HG03432 (cell line): ENCODE measurements at regions not wholly inside any gene's neighbourhood (a gene's known extent, or its start where the extent isn't known, plus 50 kb on each side); places are given as distances from the start of the nearest gene placed in this dataset.

Experiments
- ATAC-seq: cut with Tn5 transposase; IDR thresholded peaks from one replicate; pipeline ENCODE4 v1.9.1; 2021; ENCODE audit warnings: mild to moderate bottlenecking, moderate library complexity; ENCODE audit not compliant: unreplicated experiment

- ATAC-seq, result no peak
These were observed 1241.5 kb downstream of the BRD1 start for GRCh38 chr22:48585916-48586798.

- ATAC-seq, result no peak
These were observed 1243.5 kb downstream of the BRD1 start for GRCh38 chr22:48584170-48584569.

GRCh38 chr22:48581796-48582469, 1245.7 kb downstream of the BRD1 start:
- ATAC-seq, result no peak

DNA sequence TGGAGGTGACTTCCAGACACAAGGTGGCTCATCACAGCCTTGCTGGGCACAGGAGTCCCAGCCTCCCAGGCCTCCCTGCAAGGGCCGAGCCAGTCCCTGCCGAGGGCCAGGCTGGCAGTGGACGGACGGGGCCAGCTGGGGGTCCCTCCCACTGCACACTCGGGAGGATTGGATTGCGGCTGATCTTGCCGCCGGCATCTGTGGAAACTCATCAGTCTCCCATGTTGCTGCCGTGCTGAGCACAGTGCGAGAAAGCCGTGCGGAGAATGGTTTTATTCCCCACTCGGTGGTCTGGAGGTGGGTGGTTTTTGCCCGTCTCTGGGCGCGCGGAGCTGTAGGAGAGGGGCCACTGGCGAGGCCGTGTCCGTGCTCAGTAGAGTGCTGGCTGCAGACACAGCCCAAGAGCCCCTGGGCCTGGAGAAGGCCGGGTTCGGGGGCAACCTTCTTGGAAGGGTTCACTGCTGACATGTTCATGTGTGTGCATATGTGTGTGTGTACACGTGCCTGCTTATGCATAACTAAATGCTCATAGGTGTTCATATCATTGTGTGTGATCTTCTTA, 1246.4 kb downstream of the BRD1 start:
- ATAC-seq, result no peak

DNA sequence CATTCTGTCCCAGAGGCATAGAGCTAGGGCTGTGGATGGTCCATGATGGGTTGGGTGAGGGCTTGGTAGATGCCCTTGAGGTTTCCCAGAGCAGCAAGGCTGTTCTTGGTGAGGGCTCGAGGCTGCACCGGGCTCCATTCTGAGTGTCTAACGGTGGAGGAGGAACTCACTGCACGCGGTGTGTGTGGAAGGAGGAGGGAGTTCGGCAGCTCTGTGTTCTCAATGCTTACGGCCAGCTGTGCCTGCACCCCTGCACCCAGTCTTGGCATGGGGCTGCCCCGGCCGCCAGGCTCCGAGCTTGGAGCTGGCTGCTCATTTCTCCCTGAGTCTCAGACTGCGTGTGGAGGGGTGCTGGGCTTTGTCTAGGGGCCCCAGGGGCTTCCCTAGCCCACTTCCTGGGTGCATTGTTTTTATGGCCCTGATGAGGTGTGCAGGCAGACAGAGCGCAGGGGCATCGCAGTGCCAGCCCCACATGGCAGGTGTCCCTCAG, 1247.1 kb downstream of the BRD1 start:
- no peak for ATAC-seq

DNA sequence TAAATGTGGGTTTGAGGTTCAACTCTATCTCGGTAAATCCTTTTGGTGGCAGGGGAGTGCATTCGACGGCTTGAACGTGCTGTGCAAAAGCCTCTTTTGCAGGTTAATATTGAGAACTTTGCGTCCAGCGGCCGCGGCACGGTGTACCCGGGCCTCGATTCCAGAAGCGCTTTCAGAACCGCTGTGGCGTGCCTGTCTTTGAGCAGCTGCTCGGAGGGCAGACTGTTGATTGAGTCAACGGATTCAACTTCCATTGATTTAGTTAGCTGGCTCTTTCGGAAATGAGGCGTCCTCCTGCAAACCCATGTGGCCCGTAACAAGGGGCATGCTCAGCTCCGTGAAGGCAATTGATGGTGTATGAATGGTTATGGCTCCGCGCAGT, 1247.8 kb downstream of the BRD1 start:
- ATAC-seq, result no peak

DNA sequence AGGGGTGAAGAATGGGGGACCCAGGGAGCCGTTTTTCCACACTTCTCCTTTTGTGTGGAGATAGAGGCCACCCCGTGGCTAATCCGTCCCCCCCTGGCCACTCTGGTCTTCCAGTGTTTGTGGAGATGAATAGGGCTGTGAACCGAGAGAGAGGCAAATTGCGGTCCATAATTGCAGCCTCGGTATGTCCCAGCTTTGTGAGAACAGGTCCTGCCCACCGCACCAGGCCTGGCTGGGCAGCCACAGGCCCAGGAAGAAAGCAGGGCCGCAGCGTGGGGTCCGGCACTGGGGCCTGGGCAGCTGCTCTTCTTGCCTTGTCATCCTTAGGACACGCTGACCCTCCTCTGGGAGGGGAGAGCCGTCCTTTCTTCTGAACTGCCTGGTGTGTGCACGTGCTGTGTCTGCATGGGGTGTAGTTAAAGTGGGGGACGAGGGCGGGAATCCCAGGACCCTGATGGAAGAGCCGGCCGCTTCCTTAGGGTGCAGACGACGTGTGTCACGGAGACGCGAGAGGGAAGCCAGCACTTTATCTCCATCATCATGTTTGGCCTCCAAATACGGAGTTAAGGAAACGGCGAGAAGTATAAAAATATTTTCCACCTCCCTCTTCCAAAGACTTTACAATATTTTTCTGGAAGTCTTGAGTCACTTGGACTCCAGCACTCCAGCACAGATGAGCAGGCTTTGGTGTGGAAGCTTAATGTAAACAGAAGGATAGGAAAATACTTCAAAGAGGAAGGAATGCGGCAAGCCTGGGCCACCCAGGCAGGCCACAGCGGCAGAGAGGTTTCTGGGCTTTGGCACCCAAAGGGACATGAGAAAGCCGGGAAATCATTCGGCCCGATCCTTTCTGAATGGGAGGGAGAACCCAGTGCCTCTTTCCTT, 1248.4 kb downstream of the BRD1 start:
- no peak for ATAC-seq

DNA sequence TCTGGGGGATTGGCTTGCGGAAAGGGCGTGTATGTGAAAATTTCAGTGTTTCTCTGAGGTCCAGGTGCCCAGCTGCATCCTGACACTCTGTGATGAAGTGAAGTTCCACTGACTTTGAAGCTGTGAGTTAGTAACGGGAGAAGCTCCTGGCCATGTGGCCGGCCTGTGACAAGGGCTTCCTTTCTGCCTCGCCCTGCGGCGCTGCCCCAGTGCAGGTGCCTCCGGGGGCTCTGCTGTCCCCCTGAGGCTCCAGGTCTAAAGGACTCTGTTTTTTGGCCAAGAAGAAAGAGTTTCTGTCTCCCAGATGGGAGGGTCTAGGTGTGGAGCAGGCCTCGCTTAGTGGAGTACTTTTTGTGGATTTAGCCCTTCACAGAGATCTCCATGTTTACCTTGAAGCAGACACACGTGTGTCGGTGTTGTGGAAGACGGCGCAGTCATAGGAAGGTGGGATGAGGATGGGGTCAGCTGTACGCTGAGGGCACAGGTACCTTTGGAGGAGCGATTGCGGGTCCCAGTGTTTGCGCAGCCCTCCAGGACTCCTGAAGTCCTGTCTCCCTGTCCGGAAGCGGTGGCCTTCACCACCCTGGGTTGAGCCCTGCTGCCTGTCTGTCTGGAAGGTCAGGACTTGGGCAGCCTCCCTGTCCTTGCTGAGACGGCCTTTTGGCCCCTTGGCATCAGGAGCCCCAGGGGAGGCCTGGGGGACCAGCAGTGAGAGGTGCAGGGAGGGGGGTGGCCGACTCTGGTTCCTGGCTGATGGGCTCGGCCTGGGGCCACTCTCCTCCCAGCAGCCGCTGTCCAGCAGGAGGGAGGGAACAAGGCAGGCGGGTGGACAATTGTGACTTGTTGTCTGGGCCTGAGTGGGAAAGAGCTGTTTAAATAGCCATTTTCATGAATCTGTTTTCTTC, 1249.3 kb downstream of the BRD1 start:
- no peak for ATAC-seq

DNA sequence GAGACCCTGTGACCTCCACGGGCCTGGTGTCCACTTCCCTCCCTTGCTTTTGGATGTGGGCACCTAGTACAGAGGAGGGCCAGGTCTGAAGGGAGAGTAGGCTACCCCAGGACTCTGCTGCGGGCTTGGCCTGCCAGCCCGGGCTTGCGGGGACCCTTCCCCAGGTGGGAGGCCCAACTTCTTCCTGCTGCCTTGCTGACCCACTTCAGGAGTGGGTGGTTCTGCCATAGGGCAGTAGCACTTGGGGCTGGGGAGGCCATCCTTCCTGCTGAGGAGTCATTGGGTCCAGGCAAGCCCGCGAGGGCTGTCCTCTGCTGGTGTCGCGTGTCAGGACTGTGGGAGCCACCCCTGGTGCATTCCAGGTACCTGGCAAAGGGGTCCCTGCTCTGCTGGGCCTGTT, 1250.0 kb downstream of the BRD1 start:
- no peak for ATAC-seq

GRCh38 chr22:48577014-48577690, 1250.5 kb downstream of the BRD1 start:
- no peak for ATAC-seq

- ATAC-seq, result no peak
These were observed 1251.2 kb downstream of the BRD1 start for GRCh38 chr22:48576333-48577013.

GRCh38 chr22:48575618-48576332, 1251.9 kb downstream of the BRD1 start:
- ATAC-seq, result no peak

DNA sequence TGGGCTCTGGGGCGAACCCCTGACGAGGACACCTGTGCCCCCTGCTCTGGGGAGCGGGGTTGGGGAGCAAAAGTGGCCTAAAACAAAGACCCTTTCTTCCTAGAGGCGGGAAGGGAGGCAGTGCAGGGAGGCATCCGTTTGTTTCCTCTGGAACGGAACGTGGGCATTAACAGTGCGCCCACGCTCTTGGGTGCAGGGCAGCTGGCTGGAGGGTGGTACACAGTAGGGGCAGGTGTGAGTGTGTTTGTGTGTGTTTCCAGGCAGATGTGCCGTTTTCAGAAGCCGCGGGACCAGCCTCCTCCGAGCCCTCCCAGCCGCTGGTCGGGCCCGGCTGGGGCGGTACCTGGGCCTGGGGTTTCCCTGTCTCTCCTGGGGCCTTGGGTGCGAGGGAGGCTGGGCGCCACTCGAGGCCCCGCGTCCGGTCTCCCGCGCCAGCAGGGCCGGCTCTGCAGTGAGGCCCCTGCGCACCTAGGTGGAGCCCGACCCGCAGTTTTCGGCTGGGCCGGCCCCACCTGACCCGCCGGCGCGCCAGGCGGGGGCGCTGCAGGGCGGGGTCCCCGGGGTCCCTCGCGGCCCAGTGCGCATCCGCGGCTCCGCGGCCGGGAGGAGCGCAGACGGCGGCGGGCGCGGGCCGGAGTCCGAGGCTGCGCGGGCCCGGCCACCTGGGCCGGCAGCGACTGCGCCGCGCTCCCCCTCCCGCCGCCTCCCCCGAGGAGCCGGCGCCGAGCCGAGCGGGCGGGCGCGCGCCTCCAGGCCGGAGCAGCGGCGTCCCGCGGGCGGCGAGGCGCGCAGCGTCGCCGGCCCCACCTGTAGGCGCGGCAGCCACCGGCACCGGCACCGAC, 1252.7 kb downstream of the BRD1 start:
- no peak for ATAC-seq

DNA sequence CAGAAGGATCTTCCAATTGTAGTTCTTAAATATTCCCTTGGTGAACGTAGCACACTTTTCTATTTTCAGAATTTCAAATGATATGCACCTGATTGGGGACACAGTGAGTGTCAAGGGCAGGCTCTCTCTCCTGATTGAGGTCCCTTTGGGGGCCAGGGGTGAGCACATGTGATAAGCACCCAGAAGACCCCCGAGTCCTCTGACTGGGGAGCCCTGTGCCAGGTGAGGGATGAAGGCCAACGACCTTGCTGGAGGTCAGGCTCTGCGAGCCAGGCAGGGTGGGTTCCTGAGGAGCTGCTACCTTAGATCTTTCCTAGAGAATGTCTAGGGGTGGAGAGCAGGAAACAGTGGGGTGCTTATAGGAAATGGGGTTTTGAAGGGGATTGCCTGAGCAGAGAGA, 1253.9 kb downstream of the BRD1 start:
- no peak for ATAC-seq

GRCh38 chr22:48572951-48573350, 1254.7 kb downstream of the BRD1 start:
- no peak for ATAC-seq

GRCh38 chr22:48570912-48571311, 1256.8 kb downstream of the BRD1 start:
- no peak for ATAC-seq
